OCI-LY3 (cell line): ENCODE measurements at regions not wholly inside any gene's neighbourhood (a gene's known extent, or its start where the extent isn't known, plus 50 kb on each side); places are given as distances from the start of the nearest gene placed in this dataset.

Experiments
- CTCF ChIP-seq: fragments of 200-600, 300-600 bp; sonication (generic); IDR thresholded peaks from 2 replicates; pipeline ENCODE4 v1.5.1; 2014; ENCODE audit warnings: antibody characterized with exemption, low read length, low read depth
- EZH2phosphoT487 ChIP-seq: fragments of 200-600 bp; shearing (Covaris generic); IDR thresholded peaks from 2 replicates; pipeline ENCODE4 v1.6.1; 2018; ENCODE audit warnings: antibody characterized with exemption, mixed run types, low read depth

DNA sequence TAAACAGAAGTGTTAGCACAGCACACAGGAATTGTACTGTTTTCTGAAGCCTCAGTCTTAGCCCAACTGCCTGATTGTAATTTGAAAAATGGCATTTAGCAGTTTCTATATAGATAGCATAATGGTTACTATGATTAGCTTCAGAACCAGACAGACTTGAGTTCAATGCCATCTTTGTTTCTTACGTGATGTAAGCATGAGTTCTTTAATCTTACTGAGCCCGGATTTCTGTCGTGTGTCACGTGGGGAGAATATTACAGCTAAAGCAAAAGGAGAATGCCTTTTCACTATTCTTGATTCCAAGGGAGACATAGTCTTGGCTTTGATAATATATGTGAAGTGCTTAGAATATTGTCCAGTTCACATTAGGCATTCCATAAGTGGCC, 407.3 kb downstream of the STIM2 start:
- TF ChIP-seq CTCF (no peak), EZH2phosphoT487 (no peak)
